Memory B cell (primary cell): ENCODE measurements at regions not wholly inside any gene's neighbourhood (a gene's known extent, or its start where the extent isn't known, plus 50 kb on each side); places are given as distances from the start of the nearest gene placed in this dataset.
"Not testable (repeated sequence)": the region's sequence is repeated elsewhere in the genome, so short reads cannot be mapped to it uniquely, and the experiment has no call there.

Source experiments
- ATAC-seq: fragments of 150-1000 bp; cut with Tn5 transposase; 2 replicates; pipeline ENCODE4 v1.10.0; 2021; ENCODE audit warnings: low read depth, mild to moderate bottlenecking, moderate library complexity
- DNase-seq, 2 donors: peaks; one replicate each; pipeline ENCODE4 v3.0.0; 2022; ENCODE audit warnings: low spot score in 2 of 2
- H3K27ac Mint-ChIP-seq: one replicate; pipeline ENCODE4 v1.8.0; 2022; ENCODE audit warnings: mild to moderate bottlenecking, moderate library complexity, mixed read lengths
- H3K27me3 Mint-ChIP-seq: one replicate; pipeline ENCODE4 v1.8.0; 2022; ENCODE audit warnings: mixed read lengths
- H3K36me3 Mint-ChIP-seq: one replicate; pipeline ENCODE4 v1.8.0; 2022; ENCODE audit warnings: mild to moderate bottlenecking, mixed read lengths
- H3K4me1 Mint-ChIP-seq: one replicate; pipeline ENCODE4 v1.8.0; 2022; ENCODE audit warnings: mixed read lengths
- H3K4me3 Mint-ChIP-seq: one replicate; pipeline ENCODE4 v1.8.0; 2022; ENCODE audit warnings: mild to moderate bottlenecking, moderate library complexity, mixed read lengths
- H3K9me3 Mint-ChIP-seq: one replicate; pipeline ENCODE4 v1.8.0; 2022; ENCODE audit warnings: mixed read lengths

DNA sequence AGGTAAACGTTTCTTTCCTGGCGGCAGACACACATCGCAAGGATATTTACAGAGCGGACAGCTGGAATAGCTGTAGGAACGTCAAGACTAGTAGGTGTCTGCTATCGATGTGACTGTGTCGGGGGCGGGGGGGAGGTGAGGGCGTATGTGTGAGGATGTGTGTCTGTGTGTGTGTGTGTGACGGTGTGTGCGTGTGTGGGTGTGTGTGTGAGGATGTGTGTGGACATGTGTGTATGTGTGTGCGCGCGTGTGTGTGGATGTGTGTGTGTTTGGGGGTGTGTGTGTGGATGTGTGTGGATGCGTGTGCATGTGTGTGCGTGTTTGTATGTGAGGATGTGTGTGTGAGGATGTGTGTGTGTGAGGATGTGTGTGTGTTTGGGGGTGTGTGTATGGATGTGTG lies 55.4 kb downstream of the PNMA6F start:
- not testable (repeated sequence) for ATAC-seq, H3K4me3 Mint-ChIP-seq

DNA sequence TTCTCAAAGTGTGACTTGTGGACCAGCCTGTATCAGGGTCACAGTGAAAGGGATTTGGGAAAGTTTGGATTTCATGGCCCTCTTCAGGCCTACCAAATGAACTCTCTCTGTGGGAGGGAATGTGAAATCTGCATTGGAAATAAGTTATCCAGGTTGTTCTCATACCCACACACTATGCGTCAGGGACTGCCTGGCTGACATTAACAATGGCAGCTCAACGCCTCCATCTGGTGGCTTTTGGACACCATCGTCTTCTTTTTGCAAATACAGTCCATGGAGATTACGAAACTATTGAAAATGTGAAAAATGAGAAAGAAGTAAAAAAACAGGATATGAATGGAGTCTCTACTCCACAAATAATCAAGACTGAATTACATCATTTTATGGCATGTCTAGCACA lies 61.1 kb downstream of the PNMA6F start:
- H3K27me3 Mint-ChIP-seq, H3K4me1 Mint-ChIP-seq, H3K36me3 Mint-ChIP-seq, H3K9me3 Mint-ChIP-seq, H3K4me3 Mint-ChIP-seq, DNase-seq, H3K27ac Mint-ChIP-seq: not testable (repeated sequence)
- peak; percentile 52 for ATAC-seq

More for the DNA sequence above, 55.4 kb downstream of the PNMA6F start:
- H3K36me3 Mint-ChIP-seq, H3K27me3 Mint-ChIP-seq, DNase-seq, H3K9me3 Mint-ChIP-seq, H3K4me1 Mint-ChIP-seq, H3K27ac Mint-ChIP-seq: not testable (repeated sequence)

DNA sequence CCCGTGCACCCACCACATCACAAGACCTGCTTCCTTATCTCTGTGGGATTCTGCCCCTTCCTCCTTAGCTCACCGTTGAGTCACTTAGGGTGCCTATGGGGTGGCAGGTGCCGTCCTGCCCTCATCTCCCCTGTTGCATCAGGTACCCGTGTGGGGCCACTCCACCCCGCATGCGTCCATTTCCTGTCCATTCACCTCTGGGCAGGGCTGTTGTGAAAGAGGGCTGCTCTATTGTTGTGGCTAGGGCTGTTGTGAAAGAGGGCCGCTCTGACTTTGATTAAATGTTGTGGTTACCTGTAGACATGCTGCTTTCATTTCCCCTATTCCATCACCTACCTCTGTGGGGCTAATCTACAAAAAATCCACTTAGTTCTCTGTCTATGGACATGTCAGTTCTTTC lies 68.3 kb downstream of the PNMA6F start:
- not testable (repeated sequence) for H3K27me3 Mint-ChIP-seq, DNase-seq, H3K9me3 Mint-ChIP-seq, H3K36me3 Mint-ChIP-seq, H3K4me1 Mint-ChIP-seq, H3K27ac Mint-ChIP-seq, H3K4me3 Mint-ChIP-seq
- ATAC-seq, result peak; percentile 56

DNA sequence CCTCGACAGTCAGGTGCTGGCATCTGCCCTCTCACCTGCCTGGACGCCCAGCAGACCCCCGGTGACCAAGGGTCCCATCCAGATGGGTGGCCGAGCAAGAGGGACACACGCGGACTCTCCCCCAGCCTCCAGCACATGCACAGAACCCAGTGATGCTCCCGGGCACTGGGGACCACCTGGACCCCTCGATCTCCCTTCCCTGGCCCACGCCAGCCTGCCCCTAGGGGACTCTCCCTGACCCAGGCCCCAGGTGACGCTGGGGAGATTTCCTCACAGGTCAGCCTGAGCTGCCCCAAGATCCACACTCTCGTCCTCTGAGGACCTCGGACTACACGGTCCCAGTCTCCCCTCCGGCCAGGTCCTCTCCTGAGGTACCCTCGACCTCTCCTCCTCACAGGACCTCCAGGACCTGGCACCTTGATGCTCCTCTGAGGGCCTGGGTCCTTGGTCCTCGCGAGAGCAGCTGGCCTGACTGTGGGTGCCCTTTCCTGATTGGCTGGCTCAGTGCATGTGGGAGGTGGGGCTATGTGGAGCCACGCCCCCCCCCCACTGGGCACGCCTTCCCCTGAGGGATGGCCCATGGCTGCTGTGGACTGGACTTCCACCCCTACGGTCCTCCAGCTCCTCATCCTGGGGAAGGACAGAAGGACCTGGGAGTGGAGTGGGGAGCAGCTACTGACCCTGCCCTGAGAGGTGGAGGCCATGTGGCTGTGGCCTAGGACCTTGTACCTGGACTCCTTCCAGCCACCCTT lies 69.0 kb downstream of the PNMA6F start:
- not testable (repeated sequence) for H3K27me3 Mint-ChIP-seq, DNase-seq, H3K4me1 Mint-ChIP-seq

DNA sequence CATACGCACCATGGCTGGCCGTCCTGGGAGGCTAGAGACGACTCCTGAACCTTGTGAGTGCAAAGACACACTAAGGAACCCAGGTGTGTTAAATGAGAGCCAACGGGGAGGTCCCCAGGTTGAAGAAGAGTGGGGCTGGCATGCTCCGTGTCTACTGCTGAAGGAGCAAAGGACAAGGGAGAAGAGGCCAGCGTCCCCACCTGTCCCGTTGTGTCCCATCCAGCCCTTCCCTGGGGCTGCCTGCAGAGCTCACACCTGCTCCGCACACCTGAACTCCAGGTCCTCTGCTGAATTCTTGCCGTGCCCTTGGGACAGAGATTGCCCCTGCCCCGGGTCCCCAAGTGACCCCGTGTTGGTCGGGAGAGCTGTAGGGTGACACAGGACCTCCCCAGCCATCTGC lies 69.6 kb downstream of the PNMA6F start:
- DNase-seq, H3K4me3 Mint-ChIP-seq, H3K27ac Mint-ChIP-seq, H3K9me3 Mint-ChIP-seq, H3K27me3 Mint-ChIP-seq, H3K36me3 Mint-ChIP-seq, ATAC-seq, H3K4me1 Mint-ChIP-seq: not testable (repeated sequence)

More for the DNA sequence above, 69.0 kb downstream of the PNMA6F start:
- H3K27ac Mint-ChIP-seq, H3K9me3 Mint-ChIP-seq, H3K36me3 Mint-ChIP-seq, H3K4me3 Mint-ChIP-seq, ATAC-seq: not testable (repeated sequence)

DNA sequence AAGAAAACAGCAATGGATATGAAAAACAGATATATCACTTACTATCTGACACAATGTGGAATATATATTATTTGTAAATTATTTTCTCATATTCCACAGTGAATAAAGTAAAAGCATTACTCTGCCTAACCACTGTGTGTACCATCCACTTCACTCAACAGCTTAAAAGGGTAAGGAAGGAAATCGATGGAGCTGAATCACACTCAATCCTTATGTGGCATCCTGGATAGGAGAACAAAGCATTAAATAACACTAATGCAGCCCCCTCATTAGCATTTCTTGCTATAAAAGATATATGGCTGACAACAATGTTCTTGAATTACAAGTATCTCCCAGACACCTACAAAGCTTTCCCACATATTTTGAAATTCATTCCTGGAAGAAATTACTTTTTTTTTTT lies 70.8 kb downstream of the PNMA6F start:
- DNase-seq, H3K36me3 Mint-ChIP-seq, H3K27me3 Mint-ChIP-seq, H3K4me1 Mint-ChIP-seq, H3K9me3 Mint-ChIP-seq, H3K4me3 Mint-ChIP-seq, ATAC-seq, H3K27ac Mint-ChIP-seq: not testable (repeated sequence)

DNA sequence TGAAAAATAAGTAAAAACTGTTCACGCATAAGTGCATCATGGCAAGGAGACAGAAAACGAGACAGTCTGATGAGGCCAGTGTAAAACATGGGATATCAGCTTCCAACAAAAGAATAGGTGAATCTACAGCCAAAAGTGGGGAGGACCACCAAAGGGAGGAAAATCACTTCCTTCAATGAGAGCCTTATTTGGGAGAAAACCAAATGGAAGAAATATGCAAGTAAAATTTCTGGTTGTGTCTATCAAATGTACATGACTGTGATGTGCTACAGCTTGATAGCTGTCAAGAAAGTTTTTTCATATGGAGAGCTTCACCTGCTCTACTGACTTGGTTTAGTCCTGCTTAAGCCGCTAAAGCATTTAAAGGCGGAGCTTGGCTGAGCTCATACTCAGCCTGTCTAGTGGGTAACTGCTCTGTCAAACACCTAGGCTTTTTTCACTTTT lies 66.2 kb downstream of the MAGEA1 start:
- ATAC-seq, result no peak
- no peak overlapping the region for H3K4me3 Mint-ChIP-seq
- H3K27ac Mint-ChIP-seq, result no peak overlapping the region
- no peaks in the 10 kb centered on the region for H3K4me1 Mint-ChIP-seq
- no peaks in the 10 kb centered on the region for H3K9me3 Mint-ChIP-seq
- H3K27me3 Mint-ChIP-seq, result peaks cover 6% of the 10 kb centered on the region
- no peaks in the 10 kb centered on the region for H3K36me3 Mint-ChIP-seq
- no peak for DNase-seq

DNA sequence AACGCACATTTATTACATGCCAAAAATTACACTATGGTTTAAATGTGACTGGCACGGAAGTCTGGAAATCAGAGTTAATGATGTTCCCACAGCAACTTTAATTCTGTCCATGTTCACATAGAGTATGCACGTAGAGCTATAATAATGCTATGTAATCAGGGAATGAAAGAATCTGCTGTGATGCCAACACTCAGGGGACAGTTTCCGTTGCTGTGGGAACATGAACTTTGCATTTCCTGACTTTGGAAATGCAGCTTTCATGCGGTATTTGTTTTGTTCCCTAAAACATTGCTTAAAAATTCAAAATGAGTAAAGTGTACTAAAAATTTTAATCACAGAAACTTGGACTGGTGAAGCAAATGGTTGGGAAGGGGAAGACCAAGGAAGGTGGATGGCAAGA lies 65.7 kb downstream of the MAGEA1 start:
- DNase-seq, result no peak
- H3K4me1 Mint-ChIP-seq, result no peaks in the 10 kb centered on the region
- no peaks in the 10 kb centered on the region for H3K9me3 Mint-ChIP-seq
- peaks cover 12% of the 10 kb centered on the region for H3K27me3 Mint-ChIP-seq
- no peak overlapping the region for H3K27ac Mint-ChIP-seq
- no peak overlapping the region for H3K4me3 Mint-ChIP-seq
- H3K36me3 Mint-ChIP-seq, result no peaks in the 10 kb centered on the region
- no peak for ATAC-seq

DNA sequence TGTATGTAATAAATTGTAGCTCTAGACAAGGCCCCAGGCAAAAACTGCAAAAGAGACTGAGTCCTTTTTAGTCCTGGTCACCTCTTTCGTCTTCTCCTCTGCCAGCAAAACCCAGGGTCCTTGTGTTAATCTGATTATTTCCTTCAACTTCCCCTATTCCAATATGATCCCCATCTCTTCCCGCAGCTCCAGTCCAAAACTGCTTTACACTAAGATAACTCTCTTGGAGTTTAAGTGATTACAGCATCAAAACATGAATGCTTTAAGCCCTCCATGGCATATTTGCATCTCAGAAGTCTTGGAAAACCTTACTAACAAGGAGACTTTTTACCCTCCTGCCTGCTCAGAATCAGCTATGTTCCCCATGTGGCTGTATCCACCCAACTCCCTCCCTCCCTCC lies 59.3 kb downstream of the MAGEA1 start:
- H3K9me3 Mint-ChIP-seq, result no peaks in the 10 kb centered on the region
- peaks cover 5% of the 10 kb centered on the region for H3K4me1 Mint-ChIP-seq
- no peak for ATAC-seq
- peaks cover 22% of the 10 kb centered on the region for H3K27me3 Mint-ChIP-seq
- no peaks in the 10 kb centered on the region for H3K36me3 Mint-ChIP-seq
- no peak overlapping the region for H3K4me3 Mint-ChIP-seq
- peak overlapping the region; percentile 28 for H3K27ac Mint-ChIP-seq
- DNase-seq, result no peak
